ENCODE measurements at regions not wholly inside any gene's neighbourhood (a gene's known extent, or its start where the extent isn't known, plus 50 kb on each side); places are given as distances from the start of the nearest gene placed in this dataset.

DNA sequence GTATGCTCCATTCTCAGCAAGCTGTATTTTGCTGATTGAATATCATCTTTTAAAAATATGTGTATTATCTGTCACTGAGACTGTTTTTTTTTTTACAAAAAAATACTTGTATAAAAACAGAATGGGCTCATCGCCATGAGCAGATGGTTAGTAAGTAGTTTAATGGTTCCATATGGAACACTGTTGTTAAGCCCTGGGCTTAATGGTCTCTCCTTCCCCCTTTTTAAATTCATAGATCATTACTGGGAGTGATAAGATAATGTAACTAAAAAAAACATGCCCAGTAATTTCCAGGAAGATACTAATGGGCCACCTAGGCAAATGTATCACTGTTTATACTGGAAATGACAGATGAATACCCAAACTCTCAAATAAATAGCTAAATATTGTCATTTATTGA, 95.3 kb upstream of the TPRG1 start (continued):
- TF ChIP-seq, protein P1, sequence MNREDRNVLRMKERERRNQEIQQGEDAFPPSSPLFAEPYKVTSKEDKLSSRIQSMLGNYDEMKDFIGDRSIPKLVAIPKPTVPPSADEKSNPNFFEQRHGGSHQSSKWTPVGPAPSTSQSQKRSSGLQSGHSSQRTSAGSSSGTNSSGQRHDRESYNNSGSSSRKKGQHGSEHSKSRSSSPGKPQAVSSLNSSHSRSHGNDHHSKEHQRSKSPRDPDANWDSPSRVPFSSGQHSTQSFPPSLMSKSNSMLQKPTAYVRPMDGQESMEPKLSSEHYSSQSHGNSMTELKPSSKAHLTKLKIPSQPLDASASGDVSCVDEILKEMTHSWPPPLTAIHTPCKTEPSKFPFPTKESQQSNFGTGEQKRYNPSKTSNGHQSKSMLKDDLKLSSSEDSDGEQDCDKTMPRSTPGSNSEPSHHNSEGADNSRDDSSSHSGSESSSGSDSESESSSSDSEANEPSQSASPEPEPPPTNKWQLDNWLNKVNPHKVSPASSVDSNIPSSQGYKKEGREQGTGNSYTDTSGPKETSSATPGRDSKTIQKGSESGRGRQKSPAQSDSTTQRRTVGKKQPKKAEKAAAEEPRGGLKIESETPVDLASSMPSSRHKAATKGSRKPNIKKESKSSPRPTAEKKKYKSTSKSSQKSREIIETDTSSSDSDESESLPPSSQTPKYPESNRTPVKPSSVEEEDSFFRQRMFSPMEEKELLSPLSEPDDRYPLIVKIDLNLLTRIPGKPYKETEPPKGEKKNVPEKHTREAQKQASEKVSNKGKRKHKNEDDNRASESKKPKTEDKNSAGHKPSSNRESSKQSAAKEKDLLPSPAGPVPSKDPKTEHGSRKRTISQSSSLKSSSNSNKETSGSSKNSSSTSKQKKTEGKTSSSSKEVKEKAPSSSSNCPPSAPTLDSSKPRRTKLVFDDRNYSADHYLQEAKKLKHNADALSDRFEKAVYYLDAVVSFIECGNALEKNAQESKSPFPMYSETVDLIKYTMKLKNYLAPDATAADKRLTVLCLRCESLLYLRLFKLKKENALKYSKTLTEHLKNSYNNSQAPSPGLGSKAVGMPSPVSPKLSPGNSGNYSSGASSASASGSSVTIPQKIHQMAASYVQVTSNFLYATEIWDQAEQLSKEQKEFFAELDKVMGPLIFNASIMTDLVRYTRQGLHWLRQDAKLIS (CRISPR knock-in tag; IDR thresholded peaks at IDR 0.05; ENCODE audit: borderline replicate concordance) = no peak
- no peak for TF ChIP-seq ZNF121 (CRISPR knock-in tag; IDR thresholded peaks at IDR 0.05)
- no peak for TF ChIP-seq GABPB1 (CRISPR knock-in tag; IDR thresholded peaks at IDR 0.05)

DNA sequence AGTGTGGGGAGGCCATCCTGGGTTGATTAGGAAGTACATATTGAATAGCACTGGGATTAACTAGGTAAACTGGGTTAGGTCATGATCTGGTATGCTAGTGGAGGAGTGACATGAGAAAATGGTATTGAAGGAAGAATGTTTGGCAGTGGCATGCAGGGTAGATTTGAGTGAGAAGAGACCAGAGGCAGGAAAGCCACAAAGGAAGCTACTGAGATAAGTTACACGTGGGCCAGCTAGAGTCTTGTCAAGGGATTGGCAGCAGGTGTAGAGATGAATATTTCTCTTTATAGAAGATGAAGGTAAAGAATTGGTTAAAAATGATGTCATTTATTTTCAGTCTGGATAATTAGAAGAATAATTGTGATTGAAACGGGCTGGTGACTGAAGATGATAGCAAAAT, 91.0 kb upstream of the TPRG1 start:
- TF ChIP-seq ZNF138 (CRISPR knock-in tag; conservative IDR thresholded peaks at IDR 0.05) (no peak), NFYB (CRISPR knock-in tag; conservative IDR thresholded peaks at IDR 0.05; ENCODE audit: low read depth) (no peak)
- no peaks in the 10 kb centered on the region for H3K27me3 Mint-ChIP-seq (ENCODE audit: low read depth)

DNA sequence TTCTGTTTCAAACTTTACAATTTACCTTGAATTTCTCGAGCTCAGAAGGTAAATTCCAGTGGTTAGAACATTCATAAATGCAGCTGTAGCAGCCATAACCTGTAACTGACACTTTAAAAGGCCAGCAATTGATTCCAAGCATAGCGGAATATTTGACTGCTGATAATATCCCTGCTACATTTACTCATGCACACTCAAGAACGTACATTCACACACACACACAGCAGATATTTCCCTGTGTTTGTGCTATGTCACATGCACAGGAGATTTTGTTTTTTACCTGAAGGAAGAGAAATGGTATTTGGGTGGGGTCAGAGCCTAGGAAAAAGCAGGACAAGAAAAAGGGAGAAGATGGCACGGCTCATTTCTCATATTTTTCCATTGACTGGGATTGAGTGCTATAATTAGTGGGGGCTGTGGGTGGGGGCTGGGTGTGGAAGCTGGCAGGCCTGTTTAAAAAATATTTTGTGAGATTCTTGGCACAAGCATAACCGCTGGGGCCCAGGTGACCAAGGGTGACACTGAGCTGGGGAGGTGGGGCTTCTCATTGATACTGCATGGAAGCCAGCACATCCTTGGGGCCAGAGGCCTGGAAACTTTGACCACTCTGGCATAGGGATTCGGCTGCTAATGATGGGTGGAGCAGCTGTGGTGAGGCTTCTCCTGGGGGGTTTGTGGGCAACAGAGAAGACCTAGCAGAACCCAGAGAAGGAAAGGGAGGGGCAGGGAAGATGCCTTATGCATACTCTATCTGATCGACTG, 88.9 kb upstream of the TPRG1 start:
- H3K36me3 Mint-ChIP-seq = no peaks in the 10 kb centered on the region
- ChIA-PET POLR2A (no interaction called here), CTCF (no interaction called here)
- no peak for ATAC-seq
- no peak overlapping the region for H3K4me3 Mint-ChIP-seq
- no peak for DNase-seq (ENCODE audit: low spot score)
- H3K27me3 Mint-ChIP-seq (ENCODE audit: low read depth) = no peaks in the 10 kb centered on the region
- peaks cover 6% of the 10 kb centered on the region for H3K9me3 Mint-ChIP-seq
- no peaks in the 10 kb centered on the region for H3K4me1 Mint-ChIP-seq
- no peak overlapping the region for H3K27ac Mint-ChIP-seq
- TF ChIP-seq, protein P2, sequence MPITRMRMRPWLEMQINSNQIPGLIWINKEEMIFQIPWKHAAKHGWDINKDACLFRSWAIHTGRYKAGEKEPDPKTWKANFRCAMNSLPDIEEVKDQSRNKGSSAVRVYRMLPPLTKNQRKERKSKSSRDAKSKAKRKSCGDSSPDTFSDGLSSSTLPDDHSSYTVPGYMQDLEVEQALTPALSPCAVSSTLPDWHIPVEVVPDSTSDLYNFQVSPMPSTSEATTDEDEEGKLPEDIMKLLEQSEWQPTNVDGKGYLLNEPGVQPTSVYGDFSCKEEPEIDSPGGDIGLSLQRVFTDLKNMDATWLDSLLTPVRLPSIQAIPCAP (CRISPR knock-in tag; IDR thresholded peaks at IDR 0.05) = no peak
- no peak for TF ChIP-seq HMGA2 (CRISPR knock-in tag; IDR thresholded peaks at IDR 0.05)
- no peak for TF ChIP-seq NFE2L1 (CRISPR knock-in tag; IDR thresholded peaks at IDR 0.05)
- TF ChIP-seq JAZF1 (CRISPR knock-in tag; IDR thresholded peaks at IDR 0.05) = no peak
- no peak for TF ChIP-seq ZNF138 (CRISPR knock-in tag; conservative IDR thresholded peaks at IDR 0.05)
- TF ChIP-seq, protein P3, sequence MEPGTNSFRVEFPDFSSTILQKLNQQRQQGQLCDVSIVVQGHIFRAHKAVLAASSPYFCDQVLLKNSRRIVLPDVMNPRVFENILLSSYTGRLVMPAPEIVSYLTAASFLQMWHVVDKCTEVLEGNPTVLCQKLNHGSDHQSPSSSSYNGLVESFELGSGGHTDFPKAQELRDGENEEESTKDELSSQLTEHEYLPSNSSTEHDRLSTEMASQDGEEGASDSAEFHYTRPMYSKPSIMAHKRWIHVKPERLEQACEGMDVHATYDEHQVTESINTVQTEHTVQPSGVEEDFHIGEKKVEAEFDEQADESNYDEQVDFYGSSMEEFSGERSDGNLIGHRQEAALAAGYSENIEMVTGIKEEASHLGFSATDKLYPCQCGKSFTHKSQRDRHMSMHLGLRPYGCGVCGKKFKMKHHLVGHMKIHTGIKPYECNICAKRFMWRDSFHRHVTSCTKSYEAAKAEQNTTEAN (CRISPR knock-in tag; IDR thresholded peaks at IDR 0.05) = no peak
- TF ChIP-seq, protein P4, sequence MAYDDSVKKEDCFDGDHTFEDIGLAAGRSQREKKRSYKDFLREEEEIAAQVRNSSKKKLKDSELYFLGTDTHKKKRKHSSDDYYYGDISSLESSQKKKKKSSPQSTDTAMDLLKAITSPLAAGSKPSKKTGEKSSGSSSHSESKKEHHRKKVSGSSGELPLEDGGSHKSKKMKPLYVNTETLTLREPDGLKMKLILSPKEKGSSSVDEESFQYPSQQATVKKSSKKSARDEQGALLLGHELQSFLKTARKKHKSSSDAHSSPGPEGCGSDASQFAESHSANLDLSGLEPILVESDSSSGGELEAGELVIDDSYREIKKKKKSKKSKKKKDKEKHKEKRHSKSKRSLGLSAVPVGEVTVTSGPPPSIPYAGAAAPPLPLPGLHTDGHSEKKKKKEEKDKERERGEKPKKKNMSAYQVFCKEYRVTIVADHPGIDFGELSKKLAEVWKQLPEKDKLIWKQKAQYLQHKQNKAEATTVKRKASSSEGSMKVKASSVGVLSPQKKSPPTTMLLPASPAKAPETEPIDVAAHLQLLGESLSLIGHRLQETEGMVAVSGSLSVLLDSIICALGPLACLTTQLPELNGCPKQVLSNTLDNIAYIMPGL (CRISPR knock-in tag; IDR thresholded peaks at IDR 0.05) = no peak
- TF ChIP-seq, protein P5, sequence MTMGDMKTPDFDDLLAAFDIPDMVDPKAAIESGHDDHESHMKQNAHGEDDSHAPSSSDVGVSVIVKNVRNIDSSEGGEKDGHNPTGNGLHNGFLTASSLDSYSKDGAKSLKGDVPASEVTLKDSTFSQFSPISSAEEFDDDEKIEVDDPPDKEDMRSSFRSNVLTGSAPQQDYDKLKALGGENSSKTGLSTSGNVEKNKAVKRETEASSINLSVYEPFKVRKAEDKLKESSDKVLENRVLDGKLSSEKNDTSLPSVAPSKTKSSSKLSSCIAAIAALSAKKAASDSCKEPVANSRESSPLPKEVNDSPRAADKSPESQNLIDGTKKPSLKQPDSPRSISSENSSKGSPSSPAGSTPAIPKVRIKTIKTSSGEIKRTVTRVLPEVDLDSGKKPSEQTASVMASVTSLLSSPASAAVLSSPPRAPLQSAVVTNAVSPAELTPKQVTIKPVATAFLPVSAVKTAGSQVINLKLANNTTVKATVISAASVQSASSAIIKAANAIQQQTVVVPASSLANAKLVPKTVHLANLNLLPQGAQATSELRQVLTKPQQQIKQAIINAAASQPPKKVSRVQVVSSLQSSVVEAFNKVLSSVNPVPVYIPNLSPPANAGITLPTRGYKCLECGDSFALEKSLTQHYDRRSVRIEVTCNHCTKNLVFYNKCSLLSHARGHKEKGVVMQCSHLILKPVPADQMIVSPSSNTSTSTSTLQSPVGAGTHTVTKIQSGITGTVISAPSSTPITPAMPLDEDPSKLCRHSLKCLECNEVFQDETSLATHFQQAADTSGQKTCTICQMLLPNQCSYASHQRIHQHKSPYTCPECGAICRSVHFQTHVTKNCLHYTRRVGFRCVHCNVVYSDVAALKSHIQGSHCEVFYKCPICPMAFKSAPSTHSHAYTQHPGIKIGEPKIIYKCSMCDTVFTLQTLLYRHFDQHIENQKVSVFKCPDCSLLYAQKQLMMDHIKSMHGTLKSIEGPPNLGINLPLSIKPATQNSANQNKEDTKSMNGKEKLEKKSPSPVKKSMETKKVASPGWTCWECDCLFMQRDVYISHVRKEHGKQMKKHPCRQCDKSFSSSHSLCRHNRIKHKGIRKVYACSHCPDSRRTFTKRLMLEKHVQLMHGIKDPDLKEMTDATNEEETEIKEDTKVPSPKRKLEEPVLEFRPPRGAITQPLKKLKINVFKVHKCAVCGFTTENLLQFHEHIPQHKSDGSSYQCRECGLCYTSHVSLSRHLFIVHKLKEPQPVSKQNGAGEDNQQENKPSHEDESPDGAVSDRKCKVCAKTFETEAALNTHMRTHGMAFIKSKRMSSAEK (CRISPR knock-in tag; IDR thresholded peaks at IDR 0.05; ENCODE audit: borderline replicate concordance) = no peak
- no peak for TF ChIP-seq NR2C2 (CRISPR knock-in tag; IDR thresholded peaks at IDR 0.05)
- no peak for TF ChIP-seq ZNF121 (CRISPR knock-in tag; IDR thresholded peaks at IDR 0.05)
- TF ChIP-seq CBFB (CRISPR knock-in tag; IDR thresholded peaks at IDR 0.05; ENCODE audit: low read depth) = no peak
- no peak for TF ChIP-seq IRF2 (CRISPR knock-in tag; IDR thresholded peaks at IDR 0.05; ENCODE audit: borderline replicate concordance, low read depth)
- TF ChIP-seq, protein P6, sequence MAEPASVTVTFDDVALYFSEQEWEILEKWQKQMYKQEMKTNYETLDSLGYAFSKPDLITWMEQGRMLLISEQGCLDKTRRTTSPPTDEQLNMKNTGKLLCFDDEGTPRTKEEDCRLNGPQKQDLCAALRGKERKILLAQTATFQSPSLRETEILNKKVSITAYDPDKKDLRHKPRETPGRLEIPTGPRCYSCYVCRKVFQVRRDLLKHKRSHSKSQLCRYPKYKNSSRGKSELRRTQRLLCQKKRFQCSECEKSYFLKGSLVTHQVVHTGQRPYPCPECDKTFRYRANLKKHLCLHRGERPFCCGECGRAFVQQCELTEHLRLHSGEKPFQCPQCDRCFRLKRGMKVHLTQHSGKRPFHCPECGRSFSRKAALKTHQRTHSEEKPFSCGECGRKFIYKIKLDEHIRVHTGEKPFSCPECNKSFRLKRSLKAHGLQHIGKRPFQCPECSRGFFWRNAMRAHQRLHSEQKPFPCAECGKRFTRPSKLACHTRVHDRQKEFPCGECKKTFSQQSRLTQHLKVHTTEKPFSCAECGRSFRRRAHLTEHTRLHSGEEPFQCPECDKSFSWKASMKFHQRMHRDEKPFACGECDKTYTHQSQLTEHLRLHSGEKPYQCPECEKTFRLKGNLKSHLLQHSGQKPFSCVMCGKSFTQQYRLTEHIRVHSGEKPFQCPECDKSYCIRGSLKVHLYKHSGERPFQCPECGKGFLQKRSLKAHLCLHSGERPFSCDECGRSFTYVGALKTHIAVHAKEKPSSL (CRISPR knock-in tag; conservative IDR thresholded peaks at IDR 0.05) = no peak
- TF ChIP-seq ELF4 (CRISPR knock-in tag; IDR thresholded peaks at IDR 0.05; ENCODE audit: low read depth) = no peak

More for the DNA sequence above, 91.0 kb upstream of the TPRG1 start:
- Mint-ChIP-seq H3K27ac (no peak overlapping the region), H3K4me3 (no peak overlapping the region), H3K36me3 (no peaks in the 10 kb centered on the region), H3K4me1 (no peaks in the 10 kb centered on the region), H3K9me3 (no peaks in the 10 kb centered on the region)
- CTCF ChIA-PET = no interaction called here
- POLR2A ChIA-PET = no interaction called here
- DNase-seq (ENCODE audit: low spot score) (no peak), ATAC-seq (no peak)

Measured in WTC11 (cell line).